Erythroblast (primary cell): ENCODE measurements at regions not wholly inside any gene's neighbourhood (a gene's known extent, or its start where the extent isn't known, plus 50 kb on each side); places are given as distances from the start of the nearest gene placed in this dataset.

Experiments
- GATA1 ChIP-seq: IDR thresholded peaks from 2 replicates; pipeline ENCODE4 v1.6.1; 2011; ENCODE audit warnings: low read depth, mild to moderate bottlenecking, control low read depth, low read length, moderate library complexity
- POLR2A ChIP-seq: IDR thresholded peaks from 2 replicates; pipeline ENCODE4 v1.6.1; 2011; ENCODE audit warnings: mild to moderate bottlenecking, low read length

- TF ChIP-seq POLR2A (no peak), GATA1 (no peak)
These were observed 304.7 kb upstream of the SYT4 start for GRCh38 chr18:43581936-43582519.
